Activated CD4-positive, CD25-positive, alpha-beta regulatory T cell treated with anti-CD3 and anti-CD28 coated beads, Interleukin-2, amount 50 U/mL, for 16 hours (primary cell): ENCODE measurements at regions not wholly inside any gene's neighbourhood (a gene's known extent, or its start where the extent isn't known, plus 50 kb on each side); places are given as distances from the start of the nearest gene placed in this dataset.

Source experiments
- DNase-seq: peaks from one replicate; pipeline ENCODE4 v3.0.0-alpha.2; 2020; ENCODE audit warnings: low read depth, low spot score

GRCh38 chr19:28028881-28029444, 1184.0 kb downstream of the UQCRFS1 start:
- DNase-seq: no peak

- DNase-seq: no peak
These were observed 1185.8 kb downstream of the UQCRFS1 start for GRCh38 chr19:28027116-28027515.

- DNase-seq: no peak
These were observed 1186.3 kb downstream of the UQCRFS1 start for GRCh38 chr19:28026636-28027035.

GRCh38 chr19:28024920-28025319, 1188.0 kb downstream of the UQCRFS1 start:
- no peak for DNase-seq

- DNase-seq: no peak
These were observed 1189.9 kb downstream of the UQCRFS1 start for GRCh38 chr19:28023064-28023463.

GRCh38 chr19:28022506-28022905, 1190.4 kb downstream of the UQCRFS1 start:
- no peak for DNase-seq

- no peak for DNase-seq
These were observed 1191.4 kb downstream of the UQCRFS1 start for GRCh38 chr19:28021259-28022185.

- no peak for DNase-seq
These were observed 1192.2 kb downstream of the UQCRFS1 start for GRCh38 chr19:28020619-28021258.

- no peak for DNase-seq
These were observed 1193.0 kb downstream of the UQCRFS1 start for GRCh38 chr19:28019901-28020300.

GRCh38 chr19:28019371-28019770, 1193.6 kb downstream of the UQCRFS1 start:
- DNase-seq: no peak

GRCh38 chr19:28018499-28018898, 1194.5 kb downstream of the UQCRFS1 start:
- DNase-seq: no peak

GRCh38 chr19:28014615-28015405, 1198.1 kb downstream of the UQCRFS1 start:
- no peak for DNase-seq

GRCh38 chr19:28012361-28012760, 1200.6 kb downstream of the UQCRFS1 start:
- DNase-seq: no peak

GRCh38 chr19:28010656-28011055, 1202.3 kb downstream of the UQCRFS1 start:
- DNase-seq: no peak

- no peak for DNase-seq
These were observed 1203.3 kb downstream of the UQCRFS1 start for GRCh38 chr19:28009696-28010095.

GRCh38 chr19:28008695-28009094, 1204.3 kb downstream of the UQCRFS1 start:
- DNase-seq: no peak

GRCh38 chr19:28003543-28003942, 1209.4 kb downstream of the UQCRFS1 start:
- DNase-seq: no peak

- no peak for DNase-seq
These were observed 1215.9 kb downstream of the UQCRFS1 start for GRCh38 chr19:27997069-27997468.

- no peak for DNase-seq
These were observed 1219.1 kb downstream of the UQCRFS1 start for GRCh38 chr19:27993619-27994570.

- no peak for DNase-seq
These were observed 1226.7 kb downstream of the UQCRFS1 start for GRCh38 chr19:27986299-27986698.
